Heart right ventricle (tissue), 16 donors: ENCODE measurements at regions not wholly inside any gene's neighbourhood (a gene's known extent, or its start where the extent isn't known, plus 50 kb on each side); places are given as distances from the start of the nearest gene placed in this dataset.
"Not testable (repeated sequence)": the region's sequence is repeated elsewhere in the genome, so short reads cannot be mapped to it uniquely, and the experiment has no call there.

Experiments
- ATAC-seq, 8 donors: fragments of 200-7000 bp; cut with Tn5 transposase; one replicate each; pipeline ENCODE4 v1.9.1; 2020; ENCODE audit warnings: mild to moderate bottlenecking in 8 of 8, moderate library complexity in 8 of 8, moderate number of reproducible peaks in 1 of 8
- DNase-seq, 2 donors: peaks; one replicate each; pipeline ENCODE4 v3.0.0-alpha.2; 2020
- H3K27ac ChIP-seq, 10 donors: fragments of 200-600 bp; sonication (generic) in 2 of 10; one replicate each; pipeline versions ENCODE4 v1.5.0 to v1.8.0; 2020 to 2022; ENCODE audit warnings: mild to moderate bottlenecking in 3 of 10
- H3K27me3 ChIP-seq, 7 donors: fragments of 200-600 bp; one replicate each; pipeline ENCODE4 v1.8.0; 2021 to 2022; ENCODE audit warnings: mild to moderate bottlenecking in 2 of 7
- H3K36me3 ChIP-seq, 9 donors: fragments of 200-600 bp; sonication (generic) in 1 of 9; one replicate each; pipeline versions ENCODE4 v1.5.0 to v1.8.0; 2020 to 2022; ENCODE audit warnings: mild to moderate bottlenecking in 2 of 9
- H3K4me1 ChIP-seq, 9 donors: fragments of 200-600 bp; sonication (generic) in 1 of 9; one replicate each; pipeline versions ENCODE4 v1.5.0 to v1.8.0; 2020 to 2022; ENCODE audit warnings: mild to moderate bottlenecking in 4 of 9
- H3K4me3 ChIP-seq, 10 donors: fragments of 200-600 bp; sonication (generic) in 2 of 10; one replicate each; pipeline versions ENCODE4 v1.5.0 to v1.8.0; 2020 to 2022; ENCODE audit warnings: mild to moderate bottlenecking in 7 of 10, moderate library complexity in 2 of 10
- H3K9me3 ChIP-seq, 11 donors: fragments of 200-600 bp in 10 of 11; sonication (generic) in 2 of 11; one replicate each; pipeline versions ENCODE4 v1.5.0 to v1.8.0; 2013 to 2022; ENCODE audit warnings: mild to moderate bottlenecking in 2 of 11, control low read depth in 1 of 11, moderate library complexity in 1 of 11
- WGBS, 2 donors: extraction: QIAGEN DNeasy Blood & Tissue Kit; methylation state at CpG; one replicate each; pipeline ENCODE4 v1.1.7; 2013; ENCODE audit warnings: inconsistent platforms in 1 of 2; 5-methylcytosine and 5-hydroxymethylcytosine counted together
- intact Hi-C, 10 donors: fragments of 100-400 bp; cut with DNase I; formaldehyde crosslinking; loops; one replicate each; pipeline versions ENCODE4 v1.11.1 to v1.14.2; 2022
- TF ChIP-seq, protein P1 (sequence below), 9 donors: fragments of 200-600 bp; sonication (generic) in 2 of 9; IDR thresholded peaks; one replicate each; pipeline versions ENCODE4 v1.5.0 to v1.8.0; 2021 to 2022; ENCODE audit warnings: antibody characterized with exemption in 9 of 9, mild to moderate bottlenecking in 5 of 9, moderate library complexity in 1 of 9
- donor health status: Arrhythmogenic right ventricular cardiomyopathy.
- donor health status: ischemic (EF 13 %, LVEDD 7.1; RV severe dilation, severe dysfunction).
- donor health status: healthy with polysubstance abuse.
- donor health status: DM: no; HTN: yes; CAD: no.
- donor health status: DM: no; HTN: no; CAD: no.
- donor health status: ischemic (EF 25% LVEDD 6.9; RV normal size, moderate dysfunction).
- donor health status: ischemic (EF 25% LVEDD 5.7; RV mildly dilated, moderate dysfunction).
- donor health status: healthy.
- donor health status: DM: yes; HTN: yes; CAD: no.
- donor health status: Ischemic cardiomyopathy.
- donor health status: ischemic (EF 35%, LVEDD 5.7; RV mildly dilated, moderate dysfunction).
- donor health status: nonischemic (EF 11% LVEDD 7.7; RV severe dilation, severe dysfunction).
- donor health status: DM: yes; HTN: yes; CAD: no.
- donor health status: PGD.
- donor health status: ischemic (EF 29% LVEDD 5.4; RV normal size, mild dysfunction).
- donor health status: nonischemic (EF 23%, LVEDD 6.1; RV moderate dilation, normal function).

DNA sequence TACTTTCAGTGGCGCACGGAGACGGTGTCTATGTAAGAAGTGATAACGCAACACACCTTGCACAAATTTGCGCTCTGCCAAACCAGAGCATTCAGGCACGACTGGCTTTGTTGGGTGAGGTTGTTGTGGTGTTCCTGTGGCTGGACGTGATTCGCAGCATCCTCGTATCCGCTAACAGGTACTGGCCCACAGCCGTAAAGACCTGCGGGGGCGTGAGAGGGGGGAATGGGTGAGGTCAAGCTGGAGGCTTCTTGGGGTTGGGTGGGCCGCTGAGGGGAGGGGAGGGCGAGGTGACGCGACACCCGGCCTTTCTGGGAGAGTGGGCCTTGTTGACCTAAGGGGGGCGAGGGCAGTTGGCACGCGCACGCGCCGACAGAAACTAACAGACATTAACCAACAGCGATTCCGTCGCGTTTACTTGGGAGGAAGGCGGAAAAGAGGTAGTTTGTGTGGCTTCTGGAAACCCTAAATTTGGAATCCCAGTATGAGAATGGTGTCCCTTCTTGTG lies 510.9 kb downstream of the KCNJ18 start:
- Histone ChIP-seq H3K27ac (no peak overlapping the region), H3K4me1 (no peaks in the 10 kb centered on the region), H3K36me3 (no peaks in the 10 kb centered on the region), H3K4me3 (no peak overlapping the region), H3K27me3 (no peaks in the 10 kb centered on the region), H3K9me3 (peaks cover 0 to 59% (median 0%) of the 10 kb centered on the region in 11 donors)
- 90 to 91% methylated on average over 29 of the region's 29 CpGs for WGBS, 2 donors
- TF ChIP-seq, protein P1, sequence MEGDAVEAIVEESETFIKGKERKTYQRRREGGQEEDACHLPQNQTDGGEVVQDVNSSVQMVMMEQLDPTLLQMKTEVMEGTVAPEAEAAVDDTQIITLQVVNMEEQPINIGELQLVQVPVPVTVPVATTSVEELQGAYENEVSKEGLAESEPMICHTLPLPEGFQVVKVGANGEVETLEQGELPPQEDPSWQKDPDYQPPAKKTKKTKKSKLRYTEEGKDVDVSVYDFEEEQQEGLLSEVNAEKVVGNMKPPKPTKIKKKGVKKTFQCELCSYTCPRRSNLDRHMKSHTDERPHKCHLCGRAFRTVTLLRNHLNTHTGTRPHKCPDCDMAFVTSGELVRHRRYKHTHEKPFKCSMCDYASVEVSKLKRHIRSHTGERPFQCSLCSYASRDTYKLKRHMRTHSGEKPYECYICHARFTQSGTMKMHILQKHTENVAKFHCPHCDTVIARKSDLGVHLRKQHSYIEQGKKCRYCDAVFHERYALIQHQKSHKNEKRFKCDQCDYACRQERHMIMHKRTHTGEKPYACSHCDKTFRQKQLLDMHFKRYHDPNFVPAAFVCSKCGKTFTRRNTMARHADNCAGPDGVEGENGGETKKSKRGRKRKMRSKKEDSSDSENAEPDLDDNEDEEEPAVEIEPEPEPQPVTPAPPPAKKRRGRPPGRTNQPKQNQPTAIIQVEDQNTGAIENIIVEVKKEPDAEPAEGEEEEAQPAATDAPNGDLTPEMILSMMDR (IDR thresholded peaks at IDR 0.05) = no peak
- no peak for ATAC-seq
- no peak for DNase-seq
- intact Hi-C loops = no loop called here

DNA sequence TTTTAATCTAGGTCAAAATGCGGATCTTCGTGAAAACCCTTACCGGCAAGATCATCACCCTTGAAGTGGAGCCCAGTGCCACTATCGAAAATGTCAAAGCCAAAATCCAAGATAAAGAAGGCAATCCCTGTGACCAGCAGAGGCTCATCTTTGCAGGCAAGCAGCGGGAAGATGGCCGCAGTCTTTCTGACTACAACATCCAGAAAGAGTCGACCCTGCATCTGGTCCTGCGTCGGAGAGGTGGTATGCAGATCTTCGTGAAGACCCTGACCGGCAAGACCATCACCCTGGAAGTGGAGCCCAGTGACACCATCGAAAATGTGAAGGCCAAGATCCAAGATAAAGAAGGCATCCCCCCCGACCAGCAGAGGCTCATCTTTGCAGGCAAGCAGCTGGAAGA lies 511.8 kb downstream of the KCNJ18 start:
- DNase-seq, ATAC-seq, H3K36me3 ChIP-seq, H3K27ac ChIP-seq, intact Hi-C loops, H3K4me3 ChIP-seq, H3K4me1 ChIP-seq, H3K27me3 ChIP-seq: not testable (repeated sequence)
- H3K9me3 ChIP-seq = peaks cover 0 to 59% (median 0%) of the 10 kb centered on the region in 11 donors
- WGBS, 2 donors = 79 to 83% methylated on average over 13 of the region's 13 CpGs

DNA sequence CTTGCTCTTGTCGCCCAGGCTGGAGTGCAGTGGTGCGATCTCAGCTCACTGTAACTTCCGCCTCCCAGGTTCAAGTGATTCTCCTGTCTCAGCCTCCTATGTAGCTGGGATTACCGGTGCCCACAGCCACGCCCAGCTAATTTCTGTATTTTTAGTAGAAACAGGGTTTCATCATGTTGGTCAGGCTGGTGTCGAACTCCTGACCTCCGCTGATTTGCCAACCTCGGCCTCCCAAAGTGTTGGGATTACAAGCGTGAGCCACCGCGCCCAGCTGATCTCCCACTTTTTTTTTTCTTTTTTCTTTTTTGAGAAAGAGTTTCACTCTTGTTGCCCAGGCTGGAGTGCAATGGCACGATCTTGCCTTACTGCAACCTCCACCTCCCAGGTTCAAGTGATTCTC lies 517.9 kb downstream of the KCNJ18 start:
- not testable (repeated sequence) for H3K4me3 ChIP-seq, H3K36me3 ChIP-seq, H3K27ac ChIP-seq, H3K27me3 ChIP-seq, H3K4me1 ChIP-seq, DNase-seq, ATAC-seq
- WGBS, 2 donors = 86 to 87% methylated on average over 12 of the region's 12 CpGs
- peaks cover 0 to 56% (median 0%) of the 10 kb centered on the region in 11 donors for H3K9me3 ChIP-seq
- intact Hi-C loops = loop anchor here in 1 of 10 donors (10.0 kb wide), 1 partner anchor 65 kb away; no protein-coding TSS in a partner anchor

DNA sequence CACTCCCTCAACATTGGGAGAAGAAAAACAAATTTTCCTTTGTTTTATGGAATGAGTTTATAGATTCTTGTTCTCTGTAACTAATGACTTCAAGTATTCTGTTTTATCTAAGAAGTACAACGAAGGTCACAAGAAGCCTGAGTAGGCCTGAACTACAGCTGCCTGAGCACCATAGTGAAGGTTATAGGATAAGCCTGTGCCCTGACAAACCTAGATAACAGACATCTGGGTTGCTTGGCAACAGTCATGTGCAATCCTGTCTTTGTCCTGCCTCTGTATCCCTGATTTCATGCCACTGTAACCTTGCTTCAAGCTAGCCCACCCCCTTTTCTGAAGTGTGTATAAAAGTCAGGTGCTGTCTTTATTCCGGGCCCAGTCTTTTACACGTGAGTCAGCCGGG lies 520.8 kb downstream of the KCNJ18 start:
- not testable (repeated sequence) for H3K4me3 ChIP-seq, H3K27ac ChIP-seq, H3K4me1 ChIP-seq, H3K36me3 ChIP-seq, DNase-seq, ATAC-seq
- WGBS, 2 donors = 70 to 80% methylated on average over 4 of the region's 4 CpGs
- peaks cover 0 to 21% (median 0%) of the 10 kb centered on the region in 7 donors for H3K27me3 ChIP-seq
- H3K9me3 ChIP-seq = peaks cover 0 to 67% (median 0%) of the 10 kb centered on the region in 11 donors
- intact Hi-C loops = loop anchor here in 1 of 10 donors (10.0 kb wide), 1 partner anchor 62 kb away; no protein-coding TSS in a partner anchor

DNA sequence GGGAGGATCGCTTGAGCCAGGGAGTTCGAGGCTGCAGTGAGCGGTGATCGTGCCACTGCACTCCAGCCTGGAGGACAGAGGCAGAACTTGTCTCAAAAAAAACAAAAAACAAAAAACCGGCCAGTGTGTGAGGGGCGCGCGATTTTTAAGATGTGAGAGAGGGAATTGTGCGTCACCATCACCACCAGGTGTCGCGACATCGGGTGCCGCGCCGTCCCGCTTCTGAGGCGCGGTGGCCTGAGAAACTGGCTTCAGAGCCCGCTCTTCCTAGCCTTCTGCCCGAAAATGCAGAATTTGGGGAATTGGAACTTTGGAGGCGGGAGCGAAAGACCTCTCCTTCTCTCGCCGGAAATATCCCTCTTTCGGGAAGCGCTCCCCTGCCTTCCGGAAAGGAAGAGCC lies 524.8 kb downstream of the KCNJ18 start:
- H3K4me3 ChIP-seq = no peak overlapping the region
- WGBS, 2 donors = 31 to 43% methylated on average over 27 of the region's 27 CpGs
- H3K9me3 ChIP-seq = peaks cover 0 to 67% (median 0%) of the 10 kb centered on the region in 11 donors
- no peaks in the 10 kb centered on the region for H3K36me3 ChIP-seq
- DNase-seq (no peak), ATAC-seq (no peak)
- H3K4me1 ChIP-seq = no peaks in the 10 kb centered on the region
- intact Hi-C loops = loop anchor here in 1 of 10 donors (10.0 kb wide), 1 partner anchor 58 kb away; no protein-coding TSS in a partner anchor
- TF ChIP-seq, protein P1 (IDR thresholded peaks at IDR 0.05) = no peak
- H3K27ac ChIP-seq = no peak overlapping the region
- peaks cover 0 to 21% (median 0%) of the 10 kb centered on the region in 7 donors for H3K27me3 ChIP-seq

DNA sequence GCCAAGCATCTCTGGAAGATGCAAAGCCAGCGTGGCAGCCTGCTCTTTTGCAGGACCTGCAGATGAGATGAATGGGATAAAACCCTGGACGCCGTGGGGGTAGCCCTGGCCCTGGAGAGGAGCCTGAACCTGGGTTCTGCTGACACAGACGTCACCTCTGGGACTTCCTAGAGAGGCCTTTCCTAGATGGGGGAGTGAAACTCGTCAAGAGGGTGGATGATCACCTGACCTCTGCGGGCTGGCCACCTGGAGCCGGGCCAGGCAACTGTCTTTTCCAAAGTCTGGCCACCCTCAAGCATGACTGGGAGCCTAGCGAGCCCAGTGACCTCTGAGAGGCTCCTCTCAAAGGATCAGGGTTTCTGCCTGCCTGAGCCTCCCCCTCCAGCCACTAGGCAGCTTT lies 529.0 kb downstream of the KCNJ18 start:
- no peak overlapping the region for H3K27ac ChIP-seq

DNA sequence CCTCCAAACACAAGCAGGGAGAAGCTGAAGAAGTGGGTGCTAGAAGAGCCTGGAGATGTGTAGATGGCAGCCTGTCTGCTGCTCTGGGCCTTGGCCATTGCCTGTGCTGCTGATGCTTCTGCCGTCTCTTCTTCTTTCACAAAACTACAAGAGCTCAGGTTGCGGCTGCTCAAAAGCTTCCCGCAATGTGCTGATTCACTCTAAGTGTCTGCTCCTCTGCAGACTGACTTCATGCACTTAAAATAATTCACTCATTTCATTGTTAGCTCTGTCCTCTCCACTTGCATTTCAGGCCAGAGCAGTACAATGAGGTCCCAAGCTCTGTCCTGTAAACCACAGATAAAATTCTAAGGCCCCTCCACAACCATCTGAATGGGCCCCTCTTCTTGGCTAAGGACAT lies 534.2 kb downstream of the KCNJ18 start:
- H3K27me3 ChIP-seq, H3K36me3 ChIP-seq, H3K27ac ChIP-seq, DNase-seq, intact Hi-C loops, H3K4me3 ChIP-seq, H3K9me3 ChIP-seq, H3K4me1 ChIP-seq: not testable (repeated sequence)
- ATAC-seq = peak in 4 of 8 donors; percentile 19 to 59 (median 38)
- WGBS, 2 donors = 78 to 85% methylated on average over 3 of the region's 3 CpGs

More for the DNA sequence above, 529.0 kb downstream of the KCNJ18 start:
- H3K4me1 ChIP-seq = no peaks in the 10 kb centered on the region
- TF ChIP-seq, protein P1 (IDR thresholded peaks at IDR 0.05) = no peak
- peaks cover 0 to 14% (median 0%) of the 10 kb centered on the region in 7 donors for H3K27me3 ChIP-seq
- H3K9me3 ChIP-seq = peaks cover 0 to 26% (median 0%) of the 10 kb centered on the region in 11 donors
- intact Hi-C loops = no loop called here
- WGBS, 2 donors = 52 to 65% methylated on average over 8 of the region's 8 CpGs
- ATAC-seq = no peak
- H3K4me3 ChIP-seq = no peak overlapping the region
- no peak for DNase-seq
- no peaks in the 10 kb centered on the region for H3K36me3 ChIP-seq

DNA sequence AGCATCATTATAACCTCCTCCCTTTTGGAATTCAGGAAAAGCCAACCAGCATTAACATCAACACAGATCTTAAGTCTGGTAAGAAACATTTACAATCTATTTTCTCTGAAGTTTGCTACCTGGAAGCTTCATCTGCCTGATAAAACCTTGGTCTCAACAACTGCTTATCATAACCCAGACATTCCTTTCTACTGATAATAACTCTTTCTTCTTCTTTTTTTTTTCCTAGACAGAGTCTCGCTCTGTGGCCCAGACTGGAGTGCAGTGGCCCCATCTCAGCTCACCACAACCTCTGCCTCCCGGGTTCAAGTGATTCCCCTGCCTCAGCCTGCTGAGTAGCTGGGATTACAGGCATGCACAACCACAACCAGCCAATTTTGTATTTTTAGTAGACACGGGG lies 534.6 kb downstream of the KCNJ18 start:
- H3K27me3 ChIP-seq, H3K4me3 ChIP-seq, H3K27ac ChIP-seq, H3K4me1 ChIP-seq, ATAC-seq, H3K36me3 ChIP-seq, DNase-seq, H3K9me3 ChIP-seq, intact Hi-C loops: not testable (repeated sequence)
- 71 to 85% methylated on average over 3 of the region's 3 CpGs for WGBS, 2 donors
